Stimulated activated memory B cell treated with anti-CD40 and anti-IgM and Interleukin-4, amounts not matched to agents 10 μg/mL and 1 μg/mL and 100 μg/mL, for 72 hours (primary cell): ENCODE measurements at regions not wholly inside any gene's neighbourhood (a gene's known extent, or its start where the extent isn't known, plus 50 kb on each side); places are given as distances from the start of the nearest gene placed in this dataset.

Experiments
- ATAC-seq: fragments of 150-1000 bp; cut with Tn5 transposase; 2 replicates; pipeline ENCODE4 v1.10.0; 2021
- H3K27ac Mint-ChIP-seq: one replicate; pipeline ENCODE4 v1.8.0; 2022; ENCODE audit warnings: mild to moderate bottlenecking, mixed read lengths
- H3K27me3 Mint-ChIP-seq: one replicate; pipeline ENCODE4 v1.8.0; 2022; ENCODE audit warnings: mixed read lengths
- H3K36me3 Mint-ChIP-seq: one replicate; pipeline ENCODE4 v1.8.0; 2022; ENCODE audit warnings: mixed read lengths
- H3K4me1 Mint-ChIP-seq: one replicate; pipeline ENCODE4 v1.8.0; 2022; ENCODE audit warnings: mixed read lengths
- H3K4me3 Mint-ChIP-seq: one replicate; pipeline ENCODE4 v1.8.0; 2022; ENCODE audit warnings: mild to moderate bottlenecking, moderate library complexity, mixed read lengths
- H3K9me3 Mint-ChIP-seq: one replicate; pipeline ENCODE4 v1.8.0; 2022; ENCODE audit warnings: mixed read lengths

GRCh38 chr1:163766257-163766918, 444.6 kb downstream of the NUF2 start:
- H3K27me3 Mint-ChIP-seq = no peaks in the 10 kb centered on the region
- peaks cover 2% of the 10 kb centered on the region for H3K9me3 Mint-ChIP-seq
- no peak for ATAC-seq
- H3K36me3 Mint-ChIP-seq = no peaks in the 10 kb centered on the region
- no peak overlapping the region for H3K4me3 Mint-ChIP-seq
- no peaks in the 10 kb centered on the region for H3K4me1 Mint-ChIP-seq
- no peak overlapping the region for H3K27ac Mint-ChIP-seq

- H3K27me3 Mint-ChIP-seq = no peaks in the 10 kb centered on the region
- no peak for ATAC-seq
- H3K27ac Mint-ChIP-seq = no peak overlapping the region
- H3K36me3 Mint-ChIP-seq = no peaks in the 10 kb centered on the region
- no peak overlapping the region for H3K4me3 Mint-ChIP-seq
- no peaks in the 10 kb centered on the region for H3K4me1 Mint-ChIP-seq
- H3K9me3 Mint-ChIP-seq = peaks cover 2% of the 10 kb centered on the region
Measured at GRCh38 chr1:163768576-163768975, 446.8 kb downstream of the NUF2 start.

- H3K4me1 Mint-ChIP-seq = no peaks in the 10 kb centered on the region
- no peak overlapping the region for H3K27ac Mint-ChIP-seq
- no peaks in the 10 kb centered on the region for H3K36me3 Mint-ChIP-seq
- ATAC-seq = no peak
- H3K9me3 Mint-ChIP-seq = no peaks in the 10 kb centered on the region
- no peaks in the 10 kb centered on the region for H3K27me3 Mint-ChIP-seq
- no peak overlapping the region for H3K4me3 Mint-ChIP-seq
Measured at GRCh38 chr1:163770265-163770664, 448.5 kb downstream of the NUF2 start.

GRCh38 chr1:163771637-163772036, 449.9 kb downstream of the NUF2 start:
- no peak for ATAC-seq
- H3K27ac Mint-ChIP-seq = no peak overlapping the region
- H3K36me3 Mint-ChIP-seq = no peaks in the 10 kb centered on the region
- no peak overlapping the region for H3K4me3 Mint-ChIP-seq
- no peaks in the 10 kb centered on the region for H3K9me3 Mint-ChIP-seq
- no peaks in the 10 kb centered on the region for H3K4me1 Mint-ChIP-seq
- H3K27me3 Mint-ChIP-seq = no peaks in the 10 kb centered on the region

GRCh38 chr1:163772246-163772645, 450.5 kb downstream of the NUF2 start:
- Mint-ChIP-seq H3K4me1 (no peaks in the 10 kb centered on the region), H3K27ac (no peak overlapping the region), H3K4me3 (no peak overlapping the region), H3K36me3 (no peaks in the 10 kb centered on the region), H3K27me3 (no peaks in the 10 kb centered on the region), H3K9me3 (no peaks in the 10 kb centered on the region)
- no peak for ATAC-seq

- Mint-ChIP-seq H3K27ac (no peak overlapping the region), H3K4me3 (no peak overlapping the region), H3K36me3 (no peaks in the 10 kb centered on the region), H3K4me1 (no peaks in the 10 kb centered on the region), H3K9me3 (peaks cover 3% of the 10 kb centered on the region), H3K27me3 (no peaks in the 10 kb centered on the region)
- no peak for ATAC-seq
Measured at GRCh38 chr1:163773396-163773795, 451.6 kb downstream of the NUF2 start.

GRCh38 chr1:163774401-163774945, 452.7 kb downstream of the NUF2 start:
- Mint-ChIP-seq H3K36me3 (no peaks in the 10 kb centered on the region), H3K9me3 (peaks cover 3% of the 10 kb centered on the region), H3K4me3 (no peak overlapping the region), H3K27me3 (no peaks in the 10 kb centered on the region), H3K27ac (no peak overlapping the region), H3K4me1 (no peaks in the 10 kb centered on the region)
- no peak for ATAC-seq

- peaks cover 3% of the 10 kb centered on the region for H3K9me3 Mint-ChIP-seq
- no peak overlapping the region for H3K4me3 Mint-ChIP-seq
- no peak overlapping the region for H3K27ac Mint-ChIP-seq
- no peaks in the 10 kb centered on the region for H3K4me1 Mint-ChIP-seq
- ATAC-seq = no peak
- no peaks in the 10 kb centered on the region for H3K36me3 Mint-ChIP-seq
- no peaks in the 10 kb centered on the region for H3K27me3 Mint-ChIP-seq
Measured at GRCh38 chr1:163774978-163775620, 453.3 kb downstream of the NUF2 start.

GRCh38 chr1:163777205-163777604, 455.5 kb downstream of the NUF2 start:
- H3K27me3 Mint-ChIP-seq = no peaks in the 10 kb centered on the region
- no peaks in the 10 kb centered on the region for H3K36me3 Mint-ChIP-seq
- H3K4me3 Mint-ChIP-seq = no peak overlapping the region

GRCh38 chr1:163781146-163781545, 459.4 kb downstream of the NUF2 start:
- H3K4me1 Mint-ChIP-seq = no peaks in the 10 kb centered on the region
- ATAC-seq = no peak
- no peak overlapping the region for H3K27ac Mint-ChIP-seq
- H3K36me3 Mint-ChIP-seq = no peaks in the 10 kb centered on the region
- peaks cover 9% of the 10 kb centered on the region for H3K9me3 Mint-ChIP-seq
- no peak overlapping the region for H3K4me3 Mint-ChIP-seq
- no peaks in the 10 kb centered on the region for H3K27me3 Mint-ChIP-seq

More at GRCh38 chr1:163777205-163777604, 455.5 kb downstream of the NUF2 start:
- Mint-ChIP-seq H3K9me3 (peaks cover 9% of the 10 kb centered on the region), H3K27ac (no peak overlapping the region), H3K4me1 (no peaks in the 10 kb centered on the region)
- no peak for ATAC-seq

GRCh38 chr1:163785868-163786405, 464.2 kb downstream of the NUF2 start:
- Mint-ChIP-seq H3K4me3 (no peak overlapping the region), H3K27ac (no peak overlapping the region), H3K27me3 (no peaks in the 10 kb centered on the region), H3K4me1 (no peaks in the 10 kb centered on the region), H3K9me3 (peaks cover 3% of the 10 kb centered on the region), H3K36me3 (no peaks in the 10 kb centered on the region)
- no peak for ATAC-seq

GRCh38 chr1:163789911-163790310, 468.2 kb downstream of the NUF2 start:
- Mint-ChIP-seq H3K4me3 (no peak overlapping the region), H3K9me3 (peaks cover 6% of the 10 kb centered on the region), H3K27ac (no peak overlapping the region), H3K27me3 (no peaks in the 10 kb centered on the region), H3K36me3 (no peaks in the 10 kb centered on the region), H3K4me1 (no peaks in the 10 kb centered on the region)
- ATAC-seq = no peak

GRCh38 chr1:163794551-163794950, 472.8 kb downstream of the NUF2 start:
- H3K27me3 Mint-ChIP-seq = no peaks in the 10 kb centered on the region
- no peak for ATAC-seq
- no peaks in the 10 kb centered on the region for H3K4me1 Mint-ChIP-seq

GRCh38 chr1:163796394-163796821, 474.7 kb downstream of the NUF2 start:
- Mint-ChIP-seq H3K27ac (no peak overlapping the region), H3K4me1 (no peaks in the 10 kb centered on the region), H3K4me3 (no peak overlapping the region), H3K9me3 (peaks cover 6% of the 10 kb centered on the region), H3K36me3 (no peaks in the 10 kb centered on the region), H3K27me3 (no peaks in the 10 kb centered on the region)
- ATAC-seq = no peak

More at GRCh38 chr1:163794551-163794950, 472.8 kb downstream of the NUF2 start:
- Mint-ChIP-seq H3K9me3 (peaks cover 6% of the 10 kb centered on the region), H3K36me3 (no peaks in the 10 kb centered on the region), H3K27ac (no peak overlapping the region), H3K4me3 (no peak overlapping the region)

- no peaks in the 10 kb centered on the region for H3K36me3 Mint-ChIP-seq
- H3K27ac Mint-ChIP-seq = no peak overlapping the region
- no peaks in the 10 kb centered on the region for H3K27me3 Mint-ChIP-seq
- H3K4me3 Mint-ChIP-seq = no peak overlapping the region
- no peaks in the 10 kb centered on the region for H3K4me1 Mint-ChIP-seq
- no peak for ATAC-seq
- peaks cover 3% of the 10 kb centered on the region for H3K9me3 Mint-ChIP-seq
Measured at GRCh38 chr1:163797816-163798215, 476.1 kb downstream of the NUF2 start.
